Natural killer cell (primary cell): ENCODE measurements at regions not wholly inside any gene's neighbourhood (a gene's known extent, or its start where the extent isn't known, plus 50 kb on each side); places are given as distances from the start of the nearest gene placed in this dataset.

ENCODE experiments used
- ATAC-seq, 3 donors: fragments of 150-1000 bp in 2 of 3; fragments of 200-7000 bp in 1 of 3; cut with Tn5 transposase; 1 replicate in 1 of 3; 2 replicates in 2 of 3; pipeline ENCODE4 v1.10.0; 2021; ENCODE audit warnings: mild to moderate bottlenecking in 2 of 3, moderate library complexity in 2 of 3
- DNase-seq, 2 donors: peaks; one replicate each; pipeline versions ENCODE4 v3.0.0 to v3.0.0-alpha.2; 2013 to 2021; ENCODE audit warnings: mixed read lengths in 1 of 2
- H3K27ac ChIP-seq: one replicate; pipeline ENCODE4 v1.5.1; 2013; ENCODE audit warnings: mild to moderate bottlenecking, low read length
- H3K27me3 ChIP-seq: one replicate; pipeline ENCODE4 v1.6.1; 2013; ENCODE audit warnings: low read length; ENCODE audit not compliant: control insufficient read depth, insufficient read depth
- H3K36me3 ChIP-seq: one replicate; pipeline ENCODE4 v1.6.1; 2013; ENCODE audit warnings: low read length; ENCODE audit not compliant: control insufficient read depth, insufficient read depth
- H3K4me1 ChIP-seq: one replicate; pipeline ENCODE4 v1.6.1; 2013; ENCODE audit warnings: low read length; ENCODE audit not compliant: control insufficient read depth, insufficient read depth
- H3K4me3 ChIP-seq: one replicate; pipeline ENCODE4 v1.5.1; 2013; ENCODE audit warnings: low read length
- H3K9me3 ChIP-seq: one replicate; pipeline ENCODE4 v1.6.1; 2013; ENCODE audit warnings: low read length; ENCODE audit not compliant: control insufficient read depth, insufficient read depth
- H3K27ac Mint-ChIP-seq, 2 donors: one replicate each; pipeline ENCODE4 v1.8.0; 2022; ENCODE audit warnings: mild to moderate bottlenecking in 2 of 2, mixed read lengths in 2 of 2, moderate library complexity in 1 of 2
- H3K27me3 Mint-ChIP-seq, 2 donors: one replicate each; pipeline ENCODE4 v1.8.0; 2022; ENCODE audit warnings: low read depth in 2 of 2, mixed read lengths in 2 of 2
- H3K36me3 Mint-ChIP-seq: one replicate; pipeline ENCODE4 v1.8.0; 2022; ENCODE audit warnings: mixed read lengths
- H3K4me1 Mint-ChIP-seq, 2 donors: one replicate each; pipeline ENCODE4 v1.8.0; 2022; ENCODE audit warnings: mixed read lengths in 2 of 2
- H3K4me3 Mint-ChIP-seq: one replicate; pipeline ENCODE4 v1.8.0; 2022; ENCODE audit warnings: mild to moderate bottlenecking, moderate library complexity, mixed read lengths
- H3K9me3 Mint-ChIP-seq, 2 donors: one replicate each; pipeline ENCODE4 v1.8.0; 2022; ENCODE audit warnings: mixed read lengths in 2 of 2
- CTCF ChIP-seq: fragments of 200-600 bp; IDR thresholded peaks from one replicate; pipeline ENCODE4 v1.8.0; 2022; ENCODE audit warnings: antibody characterized with exemption
- WGBS: methylation state at CpG from one replicate; pipeline ENCODE4 v1.1.7; 2013; ENCODE audit warnings: missing lambda C conversion rate; ENCODE audit not compliant: insufficient coverage; 5-methylcytosine and 5-hydroxymethylcytosine counted together
- intact Hi-C: fragments of 100-400 bp; cut with micrococcal nuclease; formaldehyde crosslinking; loops from one replicate; pipeline ENCODE4 v1.14.2; 2022

GRCh38 chrX:131944936-131945902 is 77.9 kb upstream of the STK26 start:
- Mint-ChIP-seq H3K9me3 (no peaks in the 10 kb centered on the region), H3K27ac (no peak overlapping the region), H3K4me3 (no peak overlapping the region), H3K27me3 (peaks cover 4 to 54% of the 10 kb centered on the region in 2 donors), H3K4me1 (no peaks in the 10 kb centered on the region), H3K36me3 (no peaks in the 10 kb centered on the region)
- no peaks in the 10 kb centered on the region for H3K27me3 ChIP-seq
- no peak for DNase-seq
- no peaks in the 10 kb centered on the region for H3K4me1 ChIP-seq
- H3K27ac ChIP-seq = no peak overlapping the region
- no peaks in the 10 kb centered on the region for H3K9me3 ChIP-seq
- 79% methylated on average over 4 of the region's 7 CpGs for WGBS
- ATAC-seq = no peak
- no peak for TF ChIP-seq CTCF
- H3K4me3 ChIP-seq = no peak overlapping the region
- intact Hi-C loops = no loop called here
- H3K36me3 ChIP-seq = no peaks in the 10 kb centered on the region

- no peak for TF ChIP-seq CTCF
- Mint-ChIP-seq H3K9me3 (no peaks in the 10 kb centered on the region), H3K36me3 (no peaks in the 10 kb centered on the region), H3K4me3 (no peak overlapping the region), H3K27me3 (peaks cover 4 to 51% of the 10 kb centered on the region in 2 donors), H3K27ac (no peak overlapping the region), H3K4me1 (no peaks in the 10 kb centered on the region)
- 88% methylated on average over 1 of the region's 3 CpGs for WGBS
- H3K4me1 ChIP-seq = no peaks in the 10 kb centered on the region
- H3K4me3 ChIP-seq = no peak overlapping the region
- intact Hi-C loops = no loop called here
- H3K9me3 ChIP-seq = no peaks in the 10 kb centered on the region
- H3K27ac ChIP-seq = no peak overlapping the region
- no peaks in the 10 kb centered on the region for H3K27me3 ChIP-seq
- DNase-seq = no peak
- no peaks in the 10 kb centered on the region for H3K36me3 ChIP-seq
- ATAC-seq = no peak
These were observed 71.9 kb upstream of the STK26 start for GRCh38 chrX:131951166-131951565.

DNA sequence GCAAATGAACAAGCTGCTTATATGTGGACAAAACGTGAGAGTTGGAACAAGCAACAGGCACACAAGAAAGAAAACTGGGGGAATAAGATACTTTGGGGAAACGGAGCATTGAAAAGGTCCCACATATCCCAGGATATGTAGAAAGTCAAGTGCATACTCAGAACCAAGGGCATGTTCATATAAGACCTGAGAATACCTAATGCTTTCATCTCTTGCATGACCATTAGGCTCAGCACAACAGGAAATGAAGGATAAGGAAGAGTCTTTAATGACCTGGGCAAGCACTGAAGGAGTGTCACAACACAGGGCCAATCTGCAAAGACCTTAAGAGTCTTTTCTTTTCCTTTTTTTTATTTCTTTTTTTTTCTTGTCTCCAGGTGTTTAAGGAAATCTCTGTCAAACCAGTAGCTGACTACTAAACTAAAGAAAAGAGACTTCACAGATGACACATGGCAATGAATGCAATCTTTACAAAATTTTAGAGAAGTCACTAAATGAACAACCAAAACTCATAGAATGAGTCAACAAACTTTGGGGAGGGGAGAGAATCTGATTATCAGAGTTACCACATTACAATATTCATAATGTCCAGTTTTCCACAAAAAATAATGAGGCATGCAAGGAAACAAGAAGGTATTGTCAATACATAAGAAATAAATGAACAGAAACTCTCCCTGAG is 67.9 kb upstream of the STK26 start:
- intact Hi-C loops = no loop called here
- H3K36me3 ChIP-seq = no peaks in the 10 kb centered on the region
- no peak for TF ChIP-seq CTCF
- 78% methylated on average over 1 of the region's 2 CpGs for WGBS
- H3K9me3 Mint-ChIP-seq = no peaks in the 10 kb centered on the region
- peaks cover 0 to 44% of the 10 kb centered on the region in 2 donors for H3K27me3 Mint-ChIP-seq
- H3K27ac Mint-ChIP-seq = no peak overlapping the region
- DNase-seq (no peak), ATAC-seq (no peak)
- no peaks in the 10 kb centered on the region for H3K9me3 ChIP-seq
- no peaks in the 10 kb centered on the region for H3K4me1 Mint-ChIP-seq
- H3K4me3 Mint-ChIP-seq = no peak overlapping the region
- no peak overlapping the region for H3K27ac ChIP-seq
- H3K4me1 ChIP-seq = no peaks in the 10 kb centered on the region
- H3K27me3 ChIP-seq = no peaks in the 10 kb centered on the region
- H3K36me3 Mint-ChIP-seq = no peaks in the 10 kb centered on the region
- no peak overlapping the region for H3K4me3 ChIP-seq
